HL-60 (cell line): ENCODE measurements at regions not wholly inside any gene's neighbourhood (a gene's known extent, or its start where the extent isn't known, plus 50 kb on each side); places are given as distances from the start of the nearest gene placed in this dataset.

ENCODE experiments used
- GABPA ChIP-seq: IDR thresholded peaks from 2 replicates; pipeline ENCODE4 v1.6.1; 2012; ENCODE audit warnings: low read depth
- POLR2AphosphoS5 ChIP-seq: IDR thresholded peaks from 2 replicates; pipeline ENCODE4 v1.6.1; 2012; ENCODE audit warnings: low read depth
- SPI1 ChIP-seq: IDR thresholded peaks from 2 replicates; pipeline ENCODE4 v1.6.1; 2012; ENCODE audit warnings: low read depth, mild to moderate bottlenecking, borderline replicate concordance
- TF ChIP-seq, protein P1 (sequence below): IDR thresholded peaks from one replicate; pipeline ENCODE4 v1.5.1; 2011; ENCODE audit warnings: low read length, control low read depth, inconsistent platforms; ENCODE audit not compliant: insufficient read depth
- TF ChIP-seq, protein P2 (sequence below): IDR thresholded peaks from 2 replicates; pipeline ENCODE4 v1.6.1; 2012; ENCODE audit warnings: low read depth; ENCODE audit not compliant: insufficient replicate concordance

DNA sequence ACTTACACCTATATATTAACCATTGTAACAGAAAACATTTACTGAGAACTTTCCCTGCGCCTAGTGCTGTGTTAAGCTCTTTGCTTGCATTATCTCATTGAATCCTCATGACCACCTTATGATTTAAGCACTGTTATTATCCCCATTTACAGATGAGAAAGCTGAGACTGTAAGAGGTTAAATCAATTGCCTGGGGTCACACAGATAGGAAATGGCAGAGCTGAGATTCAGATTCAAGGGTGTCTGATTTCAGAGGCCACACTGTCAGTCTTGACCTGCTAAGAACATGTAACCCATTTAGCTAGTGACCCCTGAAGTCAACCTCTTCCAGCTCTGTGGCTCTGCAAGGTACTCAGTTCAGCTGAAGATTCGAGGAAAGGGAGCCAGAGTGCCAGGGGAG is 143.9 kb downstream of the TLE3 start:
- TF ChIP-seq, protein P1, sequence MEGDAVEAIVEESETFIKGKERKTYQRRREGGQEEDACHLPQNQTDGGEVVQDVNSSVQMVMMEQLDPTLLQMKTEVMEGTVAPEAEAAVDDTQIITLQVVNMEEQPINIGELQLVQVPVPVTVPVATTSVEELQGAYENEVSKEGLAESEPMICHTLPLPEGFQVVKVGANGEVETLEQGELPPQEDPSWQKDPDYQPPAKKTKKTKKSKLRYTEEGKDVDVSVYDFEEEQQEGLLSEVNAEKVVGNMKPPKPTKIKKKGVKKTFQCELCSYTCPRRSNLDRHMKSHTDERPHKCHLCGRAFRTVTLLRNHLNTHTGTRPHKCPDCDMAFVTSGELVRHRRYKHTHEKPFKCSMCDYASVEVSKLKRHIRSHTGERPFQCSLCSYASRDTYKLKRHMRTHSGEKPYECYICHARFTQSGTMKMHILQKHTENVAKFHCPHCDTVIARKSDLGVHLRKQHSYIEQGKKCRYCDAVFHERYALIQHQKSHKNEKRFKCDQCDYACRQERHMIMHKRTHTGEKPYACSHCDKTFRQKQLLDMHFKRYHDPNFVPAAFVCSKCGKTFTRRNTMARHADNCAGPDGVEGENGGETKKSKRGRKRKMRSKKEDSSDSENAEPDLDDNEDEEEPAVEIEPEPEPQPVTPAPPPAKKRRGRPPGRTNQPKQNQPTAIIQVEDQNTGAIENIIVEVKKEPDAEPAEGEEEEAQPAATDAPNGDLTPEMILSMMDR = no peak
- TF ChIP-seq POLR2AphosphoS5 = no peak
- TF ChIP-seq, protein P2, sequence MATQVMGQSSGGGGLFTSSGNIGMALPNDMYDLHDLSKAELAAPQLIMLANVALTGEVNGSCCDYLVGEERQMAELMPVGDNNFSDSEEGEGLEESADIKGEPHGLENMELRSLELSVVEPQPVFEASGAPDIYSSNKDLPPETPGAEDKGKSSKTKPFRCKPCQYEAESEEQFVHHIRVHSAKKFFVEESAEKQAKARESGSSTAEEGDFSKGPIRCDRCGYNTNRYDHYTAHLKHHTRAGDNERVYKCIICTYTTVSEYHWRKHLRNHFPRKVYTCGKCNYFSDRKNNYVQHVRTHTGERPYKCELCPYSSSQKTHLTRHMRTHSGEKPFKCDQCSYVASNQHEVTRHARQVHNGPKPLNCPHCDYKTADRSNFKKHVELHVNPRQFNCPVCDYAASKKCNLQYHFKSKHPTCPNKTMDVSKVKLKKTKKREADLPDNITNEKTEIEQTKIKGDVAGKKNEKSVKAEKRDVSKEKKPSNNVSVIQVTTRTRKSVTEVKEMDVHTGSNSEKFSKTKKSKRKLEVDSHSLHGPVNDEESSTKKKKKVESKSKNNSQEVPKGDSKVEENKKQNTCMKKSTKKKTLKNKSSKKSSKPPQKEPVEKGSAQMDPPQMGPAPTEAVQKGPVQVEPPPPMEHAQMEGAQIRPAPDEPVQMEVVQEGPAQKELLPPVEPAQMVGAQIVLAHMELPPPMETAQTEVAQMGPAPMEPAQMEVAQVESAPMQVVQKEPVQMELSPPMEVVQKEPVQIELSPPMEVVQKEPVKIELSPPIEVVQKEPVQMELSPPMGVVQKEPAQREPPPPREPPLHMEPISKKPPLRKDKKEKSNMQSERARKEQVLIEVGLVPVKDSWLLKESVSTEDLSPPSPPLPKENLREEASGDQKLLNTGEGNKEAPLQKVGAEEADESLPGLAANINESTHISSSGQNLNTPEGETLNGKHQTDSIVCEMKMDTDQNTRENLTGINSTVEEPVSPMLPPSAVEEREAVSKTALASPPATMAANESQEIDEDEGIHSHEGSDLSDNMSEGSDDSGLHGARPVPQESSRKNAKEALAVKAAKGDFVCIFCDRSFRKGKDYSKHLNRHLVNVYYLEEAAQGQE = no peak
- TF ChIP-seq GABPA = no peak
- no peak for TF ChIP-seq SPI1
